OCI-LY7 (cell line): ENCODE measurements at regions not wholly inside any gene's neighbourhood (a gene's known extent, or its start where the extent isn't known, plus 50 kb on each side); places are given as distances from the start of the nearest gene placed in this dataset.

Experiments used
- BruUV-seq: library from RNA; stranded (reverse); fragments of 400-500 nt; replicated peaks from 2 replicates; lab custom pipeline; 2021; lab: Mats Ljungman, UMichigan
- CTCF ChIA-PET: fragments of 300-600 bp; sonication (Branson Sonifier 250); formaldehyde crosslinking; loops from one replicate; lab custom pipeline; 2022; ENCODE audit warnings: antibody characterized with exemption; ENCODE audit not compliant: unreplicated experiment; lab: Charles Lee
- POLR2A ChIA-PET: fragments of 300-600 bp; sonication (Branson Sonifier 250); formaldehyde crosslinking; loops from one replicate; lab custom pipeline; 2022; ENCODE audit warnings: antibody characterized with exemption; lab: Charles Lee
- DNase-seq: peaks from one replicate; pipeline ENCODE4 v3.0.0-alpha.2; 2015; ENCODE audit warnings: low spot score
- H2AFZ ChIP-seq: fragments of 200-600 bp; sonication (generic), shearing (Covaris generic); 2 replicates; pipeline ENCODE4 v1.6.1; 2014; ENCODE audit warnings: mild to moderate bottlenecking, antibody characterized with exemption, low read length, moderate library complexity
- H3K27ac ChIP-seq: fragments of 200-600 bp; sonication (generic); 2 replicates; pipeline ENCODE4 v1.5.1; 2014; ENCODE audit warnings: mixed run types, low read depth, mild to moderate bottlenecking, moderate library complexity, low read length, inconsistent platforms; ENCODE audit not compliant: poor library complexity, severe bottlenecking
- H3K36me3 ChIP-seq: fragments of 200-600 bp; sonication (generic); 2 replicates; pipeline ENCODE4 v1.6.1; 2014; ENCODE audit warnings: mild to moderate bottlenecking, antibody characterized with exemption, low read length, moderate library complexity, mixed read lengths; ENCODE audit not compliant: insufficient read depth
- H3K4me1 ChIP-seq: fragments of 200-600 bp; sonication (generic); 2 replicates; pipeline ENCODE4 v1.5.1; 2014; ENCODE audit warnings: mild to moderate bottlenecking, low read length; ENCODE audit not compliant: insufficient read depth, poor library complexity, severe bottlenecking
- H3K4me2 ChIP-seq: fragments of 200-600 bp; sonication (generic); 2 replicates; pipeline ENCODE4 v1.6.1; 2014; ENCODE audit warnings: mild to moderate bottlenecking, low read length
- H3K4me3 ChIP-seq: fragments of 200-600 bp; sonication (generic); 2 replicates; pipeline ENCODE4 v1.5.1; 2014; ENCODE audit warnings: mild to moderate bottlenecking, low read depth, low read length; ENCODE audit not compliant: poor library complexity, severe bottlenecking
- H3K79me2 ChIP-seq: fragments of 200-600 bp; sonication (generic); 2 replicates; pipeline ENCODE4 v1.6.1; 2016; ENCODE audit warnings: low read depth, mild to moderate bottlenecking, low read length, moderate library complexity, mixed read lengths; ENCODE audit not compliant: insufficient read depth
- H3K9me2 ChIP-seq: fragments of 200-600 bp; sonication (generic); 2 replicates; pipeline ENCODE4 v1.6.1; 2016; ENCODE audit warnings: mild to moderate bottlenecking, low read length, mixed read lengths; ENCODE audit not compliant: insufficient read depth
- H3K9me3 ChIP-seq: fragments of 200-600 bp; sonication (generic); 2 replicates; pipeline ENCODE4 v1.6.1; 2014; ENCODE audit warnings: mild to moderate bottlenecking, mixed run types, low read length, mixed read lengths
- H4K20me1 ChIP-seq: fragments of 200-600 bp; sonication (generic); 2 replicates; pipeline ENCODE4 v1.6.1; 2014; ENCODE audit warnings: mild to moderate bottlenecking, antibody characterized with exemption, low read length, moderate library complexity, mixed read lengths; ENCODE audit not compliant: insufficient read depth
- EZH2phosphoT487 ChIP-seq: fragments of 200-600 bp; sonication (generic); IDR thresholded peaks from 2 replicates; pipeline ENCODE4 v1.6.1; 2018; ENCODE audit warnings: low read depth, borderline replicate concordance, mild to moderate bottlenecking, mixed run types, antibody characterized with exemption, low read length, moderate library complexity, mixed read lengths
- intact Hi-C: fragments of 100-400 bp; cut with micrococcal nuclease; formaldehyde crosslinking; loops from one replicate; pipeline ENCODE4 v1.10.0; 2022; ENCODE audit not compliant: unreplicated experiment
- TF ChIP-seq, protein P1 (sequence below): fragments of 200-600 bp; sonication (generic); conservative IDR thresholded peaks from 2 replicates; pipeline ENCODE4 v1.5.1; 2014; ENCODE audit warnings: mild to moderate bottlenecking, antibody characterized with exemption, low read length, moderate library complexity, mixed read lengths

DNA sequence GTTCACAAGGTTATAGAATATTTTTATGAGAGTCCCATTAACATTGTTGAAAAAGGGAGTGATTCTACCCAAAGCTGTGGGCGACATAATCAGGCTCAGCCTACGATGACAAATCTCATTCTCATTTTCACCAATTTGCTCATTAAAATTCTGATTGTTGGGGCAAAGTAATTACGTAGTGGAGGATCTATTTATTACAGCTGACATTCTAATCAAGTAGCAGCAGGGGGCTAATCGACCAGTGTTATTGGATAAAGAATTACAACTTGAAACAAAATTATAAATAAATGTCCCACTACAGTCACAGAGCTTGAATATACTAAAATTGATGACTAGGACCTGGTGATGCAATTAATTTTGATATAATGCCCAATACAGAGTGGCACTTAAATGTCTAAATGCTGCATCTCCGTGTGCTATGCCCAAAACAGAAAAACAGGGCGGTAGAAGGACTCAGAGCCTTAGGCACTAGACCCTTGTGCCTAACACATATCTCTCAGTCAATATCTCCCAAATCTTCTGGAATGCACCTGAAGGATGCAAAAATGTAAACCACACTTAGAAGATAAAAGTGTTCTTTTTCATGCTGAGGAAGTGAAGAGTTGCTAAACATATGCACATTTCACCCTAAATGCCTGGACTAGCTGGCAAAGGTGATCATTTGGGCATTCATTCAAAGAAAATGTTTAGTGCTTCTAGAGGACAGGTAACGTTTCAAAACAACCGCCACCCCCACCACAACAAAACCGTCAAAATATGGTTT lies 88.3 kb downstream of the CD24 start:
- Histone ChIP-seq H3K4me2 (no peak overlapping the region), H3K4me1 (no peaks in the 10 kb centered on the region), H3K4me3 (no peak overlapping the region), H3K9me3 (no peaks in the 10 kb centered on the region), H2AFZ (0 out of 2 replicates have a peak overlapping the region, but pooled peaks have one; percentile 4), H4K20me1 (no peaks in the 10 kb centered on the region), H3K36me3 (no peaks in the 10 kb centered on the region), H3K27ac (no peak overlapping the region), H3K9me2 (no peaks in the 10 kb centered on the region), H3K79me2 (no peaks in the 10 kb centered on the region)
- ChIA-PET POLR2A (interaction anchor here (0.6 to 2.5 kb wide), 5 partner anchors 11 to 470 kb away, joined by 3 to 14 read pairs (median 3); no protein-coding TSS in a partner anchor), CTCF (interaction anchor here (0.6 kb wide), 1 partner anchor 1412 kb away, joined by 3 read pairs; no protein-coding TSS in a partner anchor)
- intact Hi-C loops, result no loop called here
- no peak for DNase-seq
- no TSS peak for BruUV-seq
- TF ChIP-seq EZH2phosphoT487, result no peak
- TF ChIP-seq, protein P1, sequence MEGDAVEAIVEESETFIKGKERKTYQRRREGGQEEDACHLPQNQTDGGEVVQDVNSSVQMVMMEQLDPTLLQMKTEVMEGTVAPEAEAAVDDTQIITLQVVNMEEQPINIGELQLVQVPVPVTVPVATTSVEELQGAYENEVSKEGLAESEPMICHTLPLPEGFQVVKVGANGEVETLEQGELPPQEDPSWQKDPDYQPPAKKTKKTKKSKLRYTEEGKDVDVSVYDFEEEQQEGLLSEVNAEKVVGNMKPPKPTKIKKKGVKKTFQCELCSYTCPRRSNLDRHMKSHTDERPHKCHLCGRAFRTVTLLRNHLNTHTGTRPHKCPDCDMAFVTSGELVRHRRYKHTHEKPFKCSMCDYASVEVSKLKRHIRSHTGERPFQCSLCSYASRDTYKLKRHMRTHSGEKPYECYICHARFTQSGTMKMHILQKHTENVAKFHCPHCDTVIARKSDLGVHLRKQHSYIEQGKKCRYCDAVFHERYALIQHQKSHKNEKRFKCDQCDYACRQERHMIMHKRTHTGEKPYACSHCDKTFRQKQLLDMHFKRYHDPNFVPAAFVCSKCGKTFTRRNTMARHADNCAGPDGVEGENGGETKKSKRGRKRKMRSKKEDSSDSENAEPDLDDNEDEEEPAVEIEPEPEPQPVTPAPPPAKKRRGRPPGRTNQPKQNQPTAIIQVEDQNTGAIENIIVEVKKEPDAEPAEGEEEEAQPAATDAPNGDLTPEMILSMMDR, result no peak

DNA sequence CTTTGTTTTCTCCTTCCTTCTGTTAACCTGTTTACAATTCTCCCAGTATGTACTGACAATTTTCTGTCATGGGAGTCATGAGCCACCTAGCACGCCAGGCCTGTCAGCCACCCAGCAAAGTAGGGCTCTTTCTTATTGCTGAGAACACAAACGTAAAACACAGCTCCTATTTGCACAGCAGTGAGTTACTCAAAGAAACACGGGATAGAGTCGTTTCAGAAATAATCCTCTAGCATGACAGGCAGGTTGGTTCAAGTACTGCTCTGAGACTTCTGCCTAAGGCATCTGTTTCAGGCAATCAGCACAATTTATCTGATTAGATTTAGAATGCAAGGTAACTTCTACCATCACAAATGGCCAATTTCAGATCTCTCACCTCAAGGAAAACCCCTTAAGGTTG lies 88.8 kb downstream of the CD24 start:
- H3K4me2 ChIP-seq, result no peak overlapping the region
- TF ChIP-seq, protein P1, result no peak
- no peak for TF ChIP-seq EZH2phosphoT487
- H3K4me3 ChIP-seq, result no peak overlapping the region
- 0 out of 2 replicates have a peak overlapping the region, but pooled peaks have one; percentile 4 for H2AFZ ChIP-seq
- H3K9me3 ChIP-seq, result no peaks in the 10 kb centered on the region
- no peak overlapping the region for H3K27ac ChIP-seq
- ChIA-PET POLR2A (interaction anchor here (0.7 to 2.5 kb wide), 3 partner anchors 8 to 725 kb away, joined by 3 to 13 read pairs (median 3); no protein-coding TSS in a partner anchor), CTCF (no interaction called here)
- no peak for DNase-seq
- H3K4me1 ChIP-seq, result no peaks in the 10 kb centered on the region
- H3K9me2 ChIP-seq, result no peaks in the 10 kb centered on the region
- BruUV-seq, result no TSS peak
- H3K36me3 ChIP-seq, result no peaks in the 10 kb centered on the region
- no peaks in the 10 kb centered on the region for H3K79me2 ChIP-seq
- intact Hi-C loops, result no loop called here
- H4K20me1 ChIP-seq, result no peaks in the 10 kb centered on the region

DNA sequence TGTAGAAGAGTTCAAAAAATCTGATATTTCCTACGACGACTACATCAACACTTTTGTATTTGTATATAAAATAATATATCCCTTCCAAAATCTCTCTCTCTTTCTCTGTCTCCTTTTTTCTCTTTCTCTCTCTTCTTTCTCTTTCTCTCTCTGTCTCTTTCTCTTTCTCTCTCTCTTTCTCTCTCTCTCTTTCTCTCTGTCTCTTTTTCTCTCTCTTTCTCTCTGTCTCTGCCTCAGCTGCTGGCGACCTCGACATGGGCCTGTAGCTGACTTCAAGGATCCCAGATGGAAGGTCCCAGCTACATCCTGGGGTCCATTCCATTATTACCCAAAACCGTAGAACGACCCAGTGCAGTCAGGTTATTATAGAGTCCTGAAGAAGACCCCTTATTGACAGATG lies 90.0 kb downstream of the CD24 start:
- Histone ChIP-seq H2AFZ (no peak overlapping the region), H3K4me1 (no peaks in the 10 kb centered on the region), H3K4me3 (no peak overlapping the region), H3K9me2 (no peaks in the 10 kb centered on the region), H3K27ac (no peak overlapping the region), H3K4me2 (no peak overlapping the region), H4K20me1 (no peaks in the 10 kb centered on the region), H3K79me2 (no peaks in the 10 kb centered on the region), H3K9me3 (no peaks in the 10 kb centered on the region), H3K36me3 (no peaks in the 10 kb centered on the region)
- no peak for DNase-seq
- ChIA-PET POLR2A (interaction anchor here (0.8 to 2.5 kb wide), 5 partner anchors 9 to 65 kb away, joined by 3 to 13 read pairs (median 3); no protein-coding TSS in a partner anchor), CTCF (no interaction called here)
- intact Hi-C loops, result no loop called here
- BruUV-seq, result no TSS peak
- no peak for TF ChIP-seq EZH2phosphoT487
- TF ChIP-seq, protein P1, result no peak
